Pancreas (tissue), 10 donors: ENCODE measurements at regions not wholly inside any gene's neighbourhood (a gene's known extent, or its start where the extent isn't known, plus 50 kb on each side); places are given as distances from the start of the nearest gene placed in this dataset.
"Not testable (repeated sequence)": the region's sequence is repeated elsewhere in the genome, so short reads cannot be mapped to it uniquely, and the experiment has no call there.

Experiments
- ATAC-seq, 4 donors: fragments of 200-7000 bp; cut with Tn5 transposase; one replicate each; pipeline versions ENCODE4 v1.8.0 to v1.9.1; 2020; ENCODE audit warnings: mild to moderate bottlenecking in 4 of 4, moderate library complexity in 4 of 4
- DNase-seq, 6 donors: peaks; one replicate each; pipeline ENCODE4 v3.0.0-alpha.2; 2020
- FAIRE-seq: peaks from 2 replicates; lab custom pipeline; 2012; peaks lifted over from hg19 to GRCh38; lab: Jason Lieb, UNC
- H3K27ac ChIP-seq, 4 donors: fragments of 200-600 bp; sonication (generic); 1 replicate in 3 of 4; 2 replicates in 1 of 4; pipeline versions ENCODE4 v1.5.0 to v1.8.0; 2020
- H3K27me3 ChIP-seq, 4 donors: fragments of 200-600 bp; one replicate each; pipeline ENCODE4 v1.8.0; 2021
- H3K36me3 ChIP-seq, 3 donors: fragments of 200-600 bp; sonication (generic) in 1 of 3; one replicate each; pipeline versions ENCODE4 v1.5.0 to v1.8.0; 2020 to 2021
- H3K4me1 ChIP-seq, 3 donors: fragments of 200-600 bp; one replicate each; pipeline ENCODE4 v1.8.0; 2021
- H3K4me3 ChIP-seq, 4 donors: fragments of 200-600 bp; sonication (generic) in 2 of 4; one replicate each; pipeline versions ENCODE4 v1.5.0 to v1.8.0; 2020 to 2021
- H3K9me3 ChIP-seq, 4 donors: fragments of 200-600 bp; one replicate each; pipeline ENCODE4 v1.8.0; 2021
- WGBS, 2 donors: extraction: QIAGEN DNeasy Blood & Tissue Kit; methylation state at CpG; one replicate each; pipeline ENCODE4 v1.1.7; 2013; 5-methylcytosine and 5-hydroxymethylcytosine counted together
- intact Hi-C, 3 donors: fragments of 100-400 bp; cut with DNase I; formaldehyde crosslinking; loops; one replicate each; pipeline versions ENCODE4 v1.11.1 to v1.14.2; 2022
- donor health status: healthy with polysubstance abuse.
- donor health status: DM: no; HTN: no; CAD: no; lungs with moderate emphysema.
- donor health status: DM: no; HTN: no; CAD: no.
- donor health status: control.
- donor health status: control.
- donor health status: Bipolar disorder and iron deficiency.
- donor health status: DM: yes; HTN: yes; CAD: no.
- donor health status: DM: no; HTN: no; CAD: no.
- donor health status: DM: no; HTN: no; CAD: no.
- donor health status: DM: yes; HTN: yes; CAD: no.

- H3K27me3 ChIP-seq, H3K27ac ChIP-seq, H3K4me3 ChIP-seq, DNase-seq, H3K9me3 ChIP-seq, H3K4me1 ChIP-seq, H3K36me3 ChIP-seq, intact Hi-C loops, FAIRE-seq: not testable (repeated sequence)
- ATAC-seq, result peak; percentile 29 to 57 (median 44)
- no CpG with 5 or more reads among the region's 11 CpGs for WGBS, 2 donors
These were observed 58.2 kb upstream of the PLCXD1 start for GRCh38 chrX:222800-223513.

- H3K36me3 ChIP-seq, H3K4me3 ChIP-seq, FAIRE-seq, intact Hi-C loops, H3K9me3 ChIP-seq, H3K27me3 ChIP-seq, H3K4me1 ChIP-seq, DNase-seq, H3K27ac ChIP-seq: not testable (repeated sequence)
- peak in 2 of 4 donors; percentile 20 to 27 for ATAC-seq
- WGBS, 2 donors, result no CpG with 5 or more reads among the region's 7 CpGs
These were observed 57.7 kb upstream of the PLCXD1 start for GRCh38 chrX:223514-223854.

- DNase-seq, result peak in 1 of 6 donors; percentile 13
- FAIRE-seq, result not testable (repeated sequence)
- WGBS, 2 donors, result 27% methylated on average over 3 of the region's 47 CpGs; no CpG with 5 or more reads in 1 of the 2 donors
These were observed 54.6 kb upstream of the PLCXD1 start for GRCh38 chrX:226474-227164.

GRCh38 chrX:227396-227795 is 53.8 kb upstream of the PLCXD1 start:
- H3K4me1 ChIP-seq, H3K9me3 ChIP-seq, ATAC-seq, FAIRE-seq, H3K27ac ChIP-seq, intact Hi-C loops, H3K36me3 ChIP-seq, H3K4me3 ChIP-seq, DNase-seq, H3K27me3 ChIP-seq: not testable (repeated sequence)
- WGBS, 2 donors, result no CpG with 5 or more reads among the region's 23 CpGs

More at GRCh38 chrX:226474-227164, 54.6 kb upstream of the PLCXD1 start:
- intact Hi-C loops, H3K4me1 ChIP-seq, H3K9me3 ChIP-seq, H3K36me3 ChIP-seq, H3K27ac ChIP-seq, H3K27me3 ChIP-seq, H3K4me3 ChIP-seq: not testable (repeated sequence)
- ATAC-seq, result peak in 3 of 4 donors; percentile 45 to 84 (median 61)
